ENCODE measurements at regions not wholly inside any gene's neighbourhood (a gene's known extent, or its start where the extent isn't known, plus 50 kb on each side); places are given as distances from the start of the nearest gene placed in this dataset.

DNA sequence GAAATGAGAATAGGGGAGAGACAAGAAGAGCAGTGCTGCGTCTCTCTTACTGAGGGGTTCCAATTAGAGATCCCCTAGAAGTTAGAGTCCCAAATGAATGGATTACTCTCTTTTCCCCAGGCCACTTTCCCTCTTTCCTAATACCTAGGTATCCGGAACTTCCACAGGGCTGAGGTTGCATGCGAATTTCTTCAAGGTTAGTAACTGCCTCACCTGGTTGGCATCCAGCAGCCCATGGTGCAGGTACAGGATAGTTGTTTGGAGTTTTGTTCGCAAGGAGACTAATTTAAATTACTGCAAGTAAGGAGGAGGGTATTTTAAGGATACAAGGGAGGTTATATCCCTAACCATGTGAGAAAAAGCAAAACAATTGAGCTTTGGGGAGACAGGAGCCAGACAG lies 52.4 kb upstream of the JAK2 start:
- no peaks in the 10 kb centered on the region for H3K27me3 Mint-ChIP-seq
- peaks cover 20% of the 10 kb centered on the region for H3K4me1 Mint-ChIP-seq (ENCODE audit: low read depth)
- H3K4me1 ChIP-seq (ENCODE audit: insufficient read depth, low read length): peaks cover 6% of the 10 kb centered on the region
- H3K36me3 ChIP-seq (ENCODE audit: insufficient read depth, low read length): no peaks in the 10 kb centered on the region
- ChIA-PET POLR2A (no interaction called here), CTCF (no interaction called here)
- TF ChIP-seq CTCF (IDR thresholded peaks at IDR 0.05): no peak
- no peaks in the 10 kb centered on the region for H3K9me3 Mint-ChIP-seq
- H3K36me3 Mint-ChIP-seq (ENCODE audit: low read depth): no peaks in the 10 kb centered on the region
- no peaks in the 10 kb centered on the region for H3K27me3 ChIP-seq (ENCODE audit: control insufficient read depth in 1 of 2, insufficient read depth in 2 of 2, low read length in 2 of 2)
- H3K4me3 Mint-ChIP-seq: no peak overlapping the region
- no peaks in the 10 kb centered on the region for H3K9me3 ChIP-seq (ENCODE audit: control insufficient read depth in 1 of 2, insufficient read depth in 1 of 2, low read length in 2 of 2)
- intact Hi-C loops (cut with DNase I, micrococcal nuclease): no loop called here
- DNase-seq (no peak), ATAC-seq (ENCODE audit: poor library complexity) (no peak)
- H3K4me3 ChIP-seq (ENCODE audit: low read length): no peak overlapping the region
- no peak overlapping the region for H3K27ac ChIP-seq (ENCODE audit: low read depth in 1 of 2, low read length in 2 of 2)
- H3K27ac Mint-ChIP-seq: no peak overlapping the region

DNA sequence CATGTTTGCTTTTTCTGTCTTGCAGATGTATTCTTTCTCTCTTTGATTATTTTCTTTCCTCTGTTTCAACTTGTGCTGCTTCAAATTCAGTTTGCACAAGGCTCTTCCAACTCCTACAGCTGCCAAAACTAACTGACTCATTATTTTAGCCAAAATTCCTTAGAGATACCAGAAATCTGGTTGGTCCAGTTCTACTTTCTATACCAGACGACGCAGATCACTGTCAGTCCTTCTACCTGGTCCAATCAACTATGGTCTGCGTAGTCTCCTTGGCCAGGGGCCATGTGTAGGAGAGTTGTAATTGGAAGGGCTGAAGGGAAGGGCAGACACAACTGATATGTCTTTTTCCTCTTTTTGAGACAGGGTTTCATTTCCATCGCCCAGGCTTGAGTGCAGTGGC lies 51.9 kb upstream of the JAK2 start:
- TF ChIP-seq CTCF (IDR thresholded peaks at IDR 0.05): no peak
- H3K9me3 Mint-ChIP-seq: no peaks in the 10 kb centered on the region
- no peak for ATAC-seq (ENCODE audit: poor library complexity)
- peaks cover 25% of the 10 kb centered on the region for H3K4me1 Mint-ChIP-seq (ENCODE audit: low read depth)
- H3K27me3 Mint-ChIP-seq: no peaks in the 10 kb centered on the region
- H3K27ac Mint-ChIP-seq: no peak overlapping the region
- no peaks in the 10 kb centered on the region for H3K9me3 ChIP-seq (ENCODE audit: control insufficient read depth in 1 of 2, insufficient read depth in 1 of 2, low read length in 2 of 2)
- H3K27me3 ChIP-seq (ENCODE audit: control insufficient read depth in 1 of 2, insufficient read depth in 2 of 2, low read length in 2 of 2): no peaks in the 10 kb centered on the region
- no peaks in the 10 kb centered on the region for H3K36me3 Mint-ChIP-seq (ENCODE audit: low read depth)
- intact Hi-C loops (cut with DNase I, micrococcal nuclease): no loop called here
- H3K4me1 ChIP-seq (ENCODE audit: insufficient read depth, low read length): peaks cover 6% of the 10 kb centered on the region
- no peak overlapping the region for H3K27ac ChIP-seq (ENCODE audit: low read depth in 1 of 2, low read length in 2 of 2)
- H3K4me3 Mint-ChIP-seq: no peak overlapping the region
- no peaks in the 10 kb centered on the region for H3K36me3 ChIP-seq (ENCODE audit: insufficient read depth, low read length)
- ChIA-PET CTCF (no interaction called here), POLR2A (no interaction called here)
- no peak overlapping the region for H3K4me3 ChIP-seq (ENCODE audit: low read length)
- DNase-seq: no peak

DNA sequence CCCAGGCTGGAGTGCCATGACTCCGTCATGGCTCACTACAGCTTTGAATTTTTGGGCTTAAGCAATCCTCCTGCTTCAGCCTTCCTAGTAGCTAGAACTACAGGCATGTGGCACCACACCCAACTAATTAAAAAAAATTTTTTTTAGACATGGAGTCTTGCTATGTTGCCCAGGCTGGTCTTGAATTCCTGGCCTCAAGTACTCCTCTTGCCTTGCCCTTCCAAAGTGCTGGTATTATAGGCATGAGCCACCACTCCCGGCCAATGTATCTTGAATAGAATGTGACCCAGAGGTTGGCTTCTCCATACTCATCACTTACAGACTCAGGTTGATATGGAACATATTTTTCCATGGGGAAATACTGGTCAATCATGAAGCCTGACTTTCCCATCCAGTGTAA lies 51.2 kb upstream of the JAK2 start:
- Mint-ChIP-seq H3K9me3 (no peaks in the 10 kb centered on the region), H3K27ac (no peak overlapping the region), H3K36me3 (ENCODE audit: low read depth) (no peaks in the 10 kb centered on the region), H3K27me3 (no peaks in the 10 kb centered on the region), H3K4me1 (ENCODE audit: low read depth) (peaks cover 32% of the 10 kb centered on the region), H3K4me3 (no peak overlapping the region)
- Histone ChIP-seq H3K9me3 (ENCODE audit: control insufficient read depth in 1 of 2, insufficient read depth in 1 of 2, low read length in 2 of 2) (no peaks in the 10 kb centered on the region), H3K4me1 (ENCODE audit: insufficient read depth, low read length) (peaks cover 9% of the 10 kb centered on the region), H3K36me3 (ENCODE audit: insufficient read depth, low read length) (no peaks in the 10 kb centered on the region), H3K27ac (ENCODE audit: low read depth in 1 of 2, low read length in 2 of 2) (no peak overlapping the region), H3K27me3 (ENCODE audit: control insufficient read depth in 1 of 2, insufficient read depth in 2 of 2, low read length in 2 of 2) (no peaks in the 10 kb centered on the region), H3K4me3 (ENCODE audit: low read length) (no peak overlapping the region)
- ChIA-PET POLR2A (interaction anchor here (0.7 kb wide), 1 partner anchor 1011 kb away, joined by 3 read pairs; no protein-coding TSS in a partner anchor), CTCF (no interaction called here)
- DNase-seq (no peak), ATAC-seq (ENCODE audit: poor library complexity) (no peak)
- intact Hi-C loops (cut with DNase I, micrococcal nuclease): no loop called here
- TF ChIP-seq CTCF (IDR thresholded peaks at IDR 0.05): no peak
